Osteocyte (in vitro differentiated cells): ENCODE measurements at regions not wholly inside any gene's neighbourhood (a gene's known extent, or its start where the extent isn't known, plus 50 kb on each side); places are given as distances from the start of the nearest gene placed in this dataset.

Source experiments
- DNase-seq: peaks from one replicate; pipeline ENCODE4 v3.0.0; 2021; ENCODE audit warnings: mixed read lengths; ENCODE audit not compliant: unreplicated experiment; ENCODE audit errors: extremely low spot score
- H3K27ac Mint-ChIP-seq: one replicate; pipeline ENCODE4 v1.8.0; 2021; ENCODE audit warnings: mild to moderate bottlenecking, mixed read lengths; ENCODE audit not compliant: unreplicated experiment
- H3K27me3 Mint-ChIP-seq: one replicate; pipeline ENCODE4 v1.8.0; 2021; ENCODE audit warnings: mixed read lengths; ENCODE audit not compliant: unreplicated experiment
- H3K36me3 Mint-ChIP-seq: one replicate; pipeline ENCODE4 v1.8.0; 2021; ENCODE audit warnings: mixed read lengths; ENCODE audit not compliant: unreplicated experiment
- H3K4me1 Mint-ChIP-seq: one replicate; pipeline ENCODE4 v1.8.0; 2021; ENCODE audit warnings: mixed read lengths; ENCODE audit not compliant: unreplicated experiment
- H3K4me3 Mint-ChIP-seq: one replicate; pipeline ENCODE4 v1.8.0; 2021; ENCODE audit warnings: mild to moderate bottlenecking, moderate library complexity, mixed read lengths; ENCODE audit not compliant: unreplicated experiment
- H3K9me3 Mint-ChIP-seq: one replicate; pipeline ENCODE4 v1.8.0; 2021; ENCODE audit warnings: mixed read lengths; ENCODE audit not compliant: unreplicated experiment
- TF ChIP-seq, protein P1 (sequence below): fragments of 200-600 bp; sonication (generic); IDR thresholded peaks from 2 replicates; pipeline ENCODE4 v1.5.0; 2021; ENCODE audit warnings: antibody characterized with exemption, mild to moderate bottlenecking, moderate library complexity

DNA sequence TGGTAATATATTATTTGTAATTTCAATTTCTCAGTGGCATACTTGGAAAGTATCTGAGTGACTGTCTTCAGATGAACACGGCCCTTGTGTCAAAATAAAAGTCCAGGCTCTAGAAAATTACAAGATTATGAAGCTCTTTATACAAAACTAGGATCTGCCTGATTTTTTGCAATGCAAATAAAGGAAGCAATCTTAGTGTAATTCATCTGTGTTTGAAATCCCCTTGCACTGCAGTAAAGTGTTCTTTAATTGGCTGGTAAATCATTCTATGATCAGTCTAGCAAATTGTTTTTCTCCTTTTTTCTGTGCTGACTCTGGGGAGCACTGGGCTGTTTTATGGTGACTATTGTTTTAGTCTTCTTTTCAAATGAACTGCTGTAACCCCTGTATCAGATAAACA lies 1039.0 kb downstream of the SOCS6 start:
- H3K36me3 Mint-ChIP-seq, result no peaks in the 10 kb centered on the region
- H3K4me1 Mint-ChIP-seq, result no peaks in the 10 kb centered on the region
- no peak for DNase-seq
- H3K9me3 Mint-ChIP-seq, result peaks cover 13% of the 10 kb centered on the region
- H3K4me3 Mint-ChIP-seq, result no peak overlapping the region
- no peaks in the 10 kb centered on the region for H3K27me3 Mint-ChIP-seq
- no peak overlapping the region for H3K27ac Mint-ChIP-seq
- TF ChIP-seq, protein P1, sequence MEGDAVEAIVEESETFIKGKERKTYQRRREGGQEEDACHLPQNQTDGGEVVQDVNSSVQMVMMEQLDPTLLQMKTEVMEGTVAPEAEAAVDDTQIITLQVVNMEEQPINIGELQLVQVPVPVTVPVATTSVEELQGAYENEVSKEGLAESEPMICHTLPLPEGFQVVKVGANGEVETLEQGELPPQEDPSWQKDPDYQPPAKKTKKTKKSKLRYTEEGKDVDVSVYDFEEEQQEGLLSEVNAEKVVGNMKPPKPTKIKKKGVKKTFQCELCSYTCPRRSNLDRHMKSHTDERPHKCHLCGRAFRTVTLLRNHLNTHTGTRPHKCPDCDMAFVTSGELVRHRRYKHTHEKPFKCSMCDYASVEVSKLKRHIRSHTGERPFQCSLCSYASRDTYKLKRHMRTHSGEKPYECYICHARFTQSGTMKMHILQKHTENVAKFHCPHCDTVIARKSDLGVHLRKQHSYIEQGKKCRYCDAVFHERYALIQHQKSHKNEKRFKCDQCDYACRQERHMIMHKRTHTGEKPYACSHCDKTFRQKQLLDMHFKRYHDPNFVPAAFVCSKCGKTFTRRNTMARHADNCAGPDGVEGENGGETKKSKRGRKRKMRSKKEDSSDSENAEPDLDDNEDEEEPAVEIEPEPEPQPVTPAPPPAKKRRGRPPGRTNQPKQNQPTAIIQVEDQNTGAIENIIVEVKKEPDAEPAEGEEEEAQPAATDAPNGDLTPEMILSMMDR, result no peak

GRCh38 chr18:71327441-71327840 lies 1038.6 kb downstream of the SOCS6 start:
- no peak for DNase-seq
- no peaks in the 10 kb centered on the region for H3K4me1 Mint-ChIP-seq
- no peak overlapping the region for H3K27ac Mint-ChIP-seq
- no peaks in the 10 kb centered on the region for H3K36me3 Mint-ChIP-seq
- no peak overlapping the region for H3K4me3 Mint-ChIP-seq
- TF ChIP-seq, protein P1, result no peak
- peaks cover 13% of the 10 kb centered on the region for H3K9me3 Mint-ChIP-seq
- no peaks in the 10 kb centered on the region for H3K27me3 Mint-ChIP-seq

- Mint-ChIP-seq H3K27ac (no peak overlapping the region), H3K9me3 (peaks cover 13% of the 10 kb centered on the region), H3K4me3 (no peak overlapping the region), H3K27me3 (no peaks in the 10 kb centered on the region), H3K36me3 (no peaks in the 10 kb centered on the region), H3K4me1 (no peaks in the 10 kb centered on the region)
- TF ChIP-seq, protein P1, result no peak
- no peak for DNase-seq
These were observed 1038.0 kb downstream of the SOCS6 start for GRCh38 chr18:71326826-71327225.

DNA sequence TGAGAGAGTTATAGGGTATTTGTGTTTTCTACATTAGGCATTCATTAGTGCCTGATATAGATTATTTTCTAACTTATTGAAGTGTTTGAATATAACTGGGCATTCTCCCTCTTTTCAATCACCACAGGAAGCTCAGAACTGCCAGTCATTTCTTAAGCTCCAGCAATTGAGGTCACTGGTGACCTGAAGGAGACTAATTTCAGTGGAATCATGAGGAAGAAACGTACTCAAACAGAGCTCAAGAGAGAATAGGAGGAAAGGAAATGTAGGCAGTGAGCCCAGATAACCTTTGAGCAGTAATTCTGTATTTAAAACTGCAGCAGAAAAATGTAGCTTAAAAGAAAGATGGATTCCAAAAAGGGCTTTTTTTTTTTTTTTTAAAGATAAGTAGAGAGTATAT lies 1035.5 kb downstream of the SOCS6 start:
- Mint-ChIP-seq H3K27ac (no peak overlapping the region), H3K4me3 (no peak overlapping the region), H3K4me1 (no peaks in the 10 kb centered on the region), H3K9me3 (peaks cover 13% of the 10 kb centered on the region), H3K27me3 (no peaks in the 10 kb centered on the region), H3K36me3 (no peaks in the 10 kb centered on the region)
- TF ChIP-seq, protein P1, result no peak
- DNase-seq, result no peak

GRCh38 chr18:71322201-71322600 lies 1033.4 kb downstream of the SOCS6 start:
- Mint-ChIP-seq H3K36me3 (no peaks in the 10 kb centered on the region), H3K4me3 (no peak overlapping the region), H3K9me3 (peaks cover 13% of the 10 kb centered on the region), H3K27ac (no peak overlapping the region), H3K4me1 (no peaks in the 10 kb centered on the region), H3K27me3 (no peaks in the 10 kb centered on the region)
- TF ChIP-seq, protein P1, result no peak
- DNase-seq, result no peak
